HEK293T (cell line): ENCODE measurements at regions not wholly inside any gene's neighbourhood (a gene's known extent, or its start where the extent isn't known, plus 50 kb on each side); places are given as distances from the start of the nearest gene placed in this dataset.

Experiments
- CTCF ChIA-PET: fragments of 350-600 bp; formaldehyde crosslinking; extraction: SDS; loops from one replicate; lab custom pipeline; 2021; ENCODE audit warnings: antibody characterized with exemption, inconsistent platforms; lab: Yijun Ruan, JAX
- POLR2A ChIA-PET: fragments of 350-600 bp; formaldehyde crosslinking; extraction: SDS; loops from one replicate; lab custom pipeline; 2020; ENCODE audit warnings: antibody characterized with exemption, inconsistent platforms; lab: Yijun Ruan, JAX
- DNase-seq: peaks from one replicate; pipeline ENCODE4 v3.0.0; 2012; ENCODE audit warnings: mixed read lengths; ENCODE audit errors: extremely low spot score
- ARNT ChIP-seq: fragments of 450-650 bp; IDR thresholded peaks from 2 replicates; pipeline ENCODE4 v1.6.1; 2017; ENCODE audit warnings: mild to moderate bottlenecking
- BHLHE40 ChIP-seq: fragments of 450-650 bp; IDR thresholded peaks from 2 replicates; pipeline ENCODE4 v1.6.1; 2016; ENCODE audit warnings: mild to moderate bottlenecking, moderate library complexity, borderline replicate concordance
- CTBP1 ChIP-seq: fragments of 450-650 bp; IDR thresholded peaks from 2 replicates; pipeline ENCODE4 v1.6.1; 2016; ENCODE audit warnings: borderline replicate concordance
- ELF4 ChIP-seq: fragments of 450-650 bp; IDR thresholded peaks from 2 replicates; pipeline ENCODE4 v1.6.1; 2017; ENCODE audit warnings: antibody characterized with exemption
- FOXA1 ChIP-seq: fragments of 450-650 bp; IDR thresholded peaks from 2 replicates; pipeline ENCODE4 v1.6.1; 2016; ENCODE audit warnings: mild to moderate bottlenecking
- FOXK2 ChIP-seq: fragments of 450-650 bp; IDR thresholded peaks from 2 replicates; pipeline ENCODE4 v1.6.1; 2016; ENCODE audit warnings: mild to moderate bottlenecking
- FOXM1 ChIP-seq: fragments of 450-650 bp; IDR thresholded peaks from 2 replicates; pipeline ENCODE4 v1.6.1; 2017; ENCODE audit warnings: mild to moderate bottlenecking, borderline replicate concordance
- HDGF ChIP-seq: fragments of 450-650 bp; IDR thresholded peaks from 2 replicates; pipeline ENCODE4 v1.6.1; 2017; ENCODE audit warnings: antibody characterized with exemption, borderline replicate concordance
- L3MBTL2 ChIP-seq: fragments of 450-650 bp; conservative IDR thresholded peaks from 2 replicates; pipeline ENCODE4 v1.6.1; 2016; ENCODE audit warnings: mild to moderate bottlenecking
- LEF1 ChIP-seq: fragments of 450-650 bp; IDR thresholded peaks from 2 replicates; pipeline ENCODE4 v1.6.1; 2017; ENCODE audit warnings: mild to moderate bottlenecking, borderline replicate concordance
- NFRKB ChIP-seq: fragments of 450-650 bp; IDR thresholded peaks from 2 replicates; pipeline ENCODE4 v1.6.1; 2016; ENCODE audit warnings: mild to moderate bottlenecking, moderate library complexity
- PKNOX1 ChIP-seq: fragments of 450-650 bp; IDR thresholded peaks from 2 replicates; pipeline ENCODE4 v1.6.1; 2016
- SP1 ChIP-seq: fragments of 450-650 bp; IDR thresholded peaks from 2 replicates; pipeline ENCODE4 v1.6.1; 2017
- SUZ12 ChIP-seq: fragments of 450-650 bp; IDR thresholded peaks from 2 replicates; pipeline ENCODE4 v1.6.1; 2016; ENCODE audit warnings: mild to moderate bottlenecking
- TARDBP ChIP-seq: fragments of 450-650 bp; IDR thresholded peaks from 2 replicates; pipeline ENCODE4 v1.6.1; 2016
- ZNF384 ChIP-seq: fragments of 450-650 bp; IDR thresholded peaks from 2 replicates; pipeline ENCODE4 v1.6.1; 2016

- TF ChIP-seq FOXM1 (no peak), HDGF (no peak), CTBP1 (no peak), ELF4 (no peak), FOXK2 (no peak), NFRKB (no peak)
- peak; percentile 20 for DNase-seq
- CTCF ChIA-PET: no interaction called here
- POLR2A ChIA-PET: no interaction called here
Observed at GRCh38 chr2:147030966-147031720, 813.7 kb upstream of the ACVR2A start.

- no peak for TF ChIP-seq FOXK2
- no peak for TF ChIP-seq NFRKB
- no peak for TF ChIP-seq SP1
- no peak for TF ChIP-seq HDGF
- no peak for TF ChIP-seq SUZ12
- no peak for TF ChIP-seq TARDBP
- TF ChIP-seq FOXM1: no peak
- TF ChIP-seq LEF1: no peak
- TF ChIP-seq ELF4: no peak
- POLR2A ChIA-PET: no interaction called here
- CTCF ChIA-PET: no interaction called here
- DNase-seq: no peak
Observed at GRCh38 chr2:147027436-147027835, 817.4 kb upstream of the ACVR2A start.

GRCh38 chr2:147026664-147027295, 818.0 kb upstream of the ACVR2A start:
- ChIA-PET CTCF (no interaction called here), POLR2A (no interaction called here)
- no peak for DNase-seq
- TF ChIP-seq CTBP1: no peak
- TF ChIP-seq TARDBP: no peak
- no peak for TF ChIP-seq PKNOX1

- no peak for TF ChIP-seq HDGF
- TF ChIP-seq LEF1: no peak
- no peak for TF ChIP-seq FOXK2
- POLR2A ChIA-PET: no interaction called here
- no peak for DNase-seq
- CTCF ChIA-PET: no interaction called here
Observed at GRCh38 chr2:147025646-147026585, 818.9 kb upstream of the ACVR2A start.

GRCh38 chr2:147019311-147019710, 825.5 kb upstream of the ACVR2A start:
- no peak for TF ChIP-seq ZNF384
- TF ChIP-seq HDGF: no peak
- no peak for TF ChIP-seq FOXA1
- TF ChIP-seq ARNT: no peak
- no peak for TF ChIP-seq BHLHE40
- no peak for TF ChIP-seq ELF4
- no peak for TF ChIP-seq L3MBTL2
- TF ChIP-seq FOXM1: no peak
- TF ChIP-seq SP1: no peak
- TF ChIP-seq NFRKB: no peak
- no peak for TF ChIP-seq SUZ12
- TF ChIP-seq FOXK2: no peak
- no peak for TF ChIP-seq LEF1
- TF ChIP-seq TARDBP: no peak
- no peak for TF ChIP-seq CTBP1
- no peak for TF ChIP-seq PKNOX1
- CTCF ChIA-PET: no interaction called here
- no peak for DNase-seq
- POLR2A ChIA-PET: no interaction called here

- ChIA-PET POLR2A (no interaction called here), CTCF (no interaction called here)
- DNase-seq: no peak
- no peak for TF ChIP-seq FOXM1
- no peak for TF ChIP-seq ARNT
- TF ChIP-seq ZNF384: no peak
- no peak for TF ChIP-seq ELF4
- TF ChIP-seq NFRKB: no peak
- TF ChIP-seq CTBP1: no peak
- TF ChIP-seq L3MBTL2: no peak
- no peak for TF ChIP-seq BHLHE40
- TF ChIP-seq SUZ12: no peak
- no peak for TF ChIP-seq SP1
- no peak for TF ChIP-seq TARDBP
- TF ChIP-seq FOXA1: no peak
- no peak for TF ChIP-seq HDGF
- TF ChIP-seq FOXK2: no peak
- no peak for TF ChIP-seq PKNOX1
- no peak for TF ChIP-seq LEF1
Observed at GRCh38 chr2:147017951-147018645, 826.7 kb upstream of the ACVR2A start.
